Activated CD4-positive, alpha-beta T cell treated with anti-CD3 and anti-CD28 coated beads, Interleukin-2, amount 50 U/mL, for 1 hour (primary cell): ENCODE measurements at regions not wholly inside any gene's neighbourhood (a gene's known extent, or its start where the extent isn't known, plus 50 kb on each side); places are given as distances from the start of the nearest gene placed in this dataset.

ENCODE experiments used
- DNase-seq: peaks from one replicate; pipeline ENCODE4 v3.0.0-alpha.2; 2020

DNA sequence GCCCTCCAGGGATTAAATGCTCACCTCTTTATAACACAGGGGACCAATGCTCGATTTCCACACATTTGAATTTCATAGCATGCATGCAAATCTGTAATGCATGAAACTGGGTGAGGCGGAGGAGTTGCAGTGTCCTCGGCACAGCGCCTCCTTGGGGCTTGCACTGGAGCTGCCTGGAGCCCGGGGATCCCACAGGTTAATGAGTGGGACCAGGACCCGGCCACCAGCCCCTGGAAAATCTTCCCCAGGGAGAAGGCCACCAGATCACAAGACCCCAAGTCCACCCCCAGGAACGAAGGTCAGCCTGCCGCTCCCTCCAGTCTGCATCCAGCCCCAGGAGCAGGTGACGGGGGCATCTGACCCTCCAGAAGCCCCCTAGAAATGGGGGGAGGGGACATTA is 119.1 kb downstream of the MN1 start:
- DNase-seq: no peak

DNA sequence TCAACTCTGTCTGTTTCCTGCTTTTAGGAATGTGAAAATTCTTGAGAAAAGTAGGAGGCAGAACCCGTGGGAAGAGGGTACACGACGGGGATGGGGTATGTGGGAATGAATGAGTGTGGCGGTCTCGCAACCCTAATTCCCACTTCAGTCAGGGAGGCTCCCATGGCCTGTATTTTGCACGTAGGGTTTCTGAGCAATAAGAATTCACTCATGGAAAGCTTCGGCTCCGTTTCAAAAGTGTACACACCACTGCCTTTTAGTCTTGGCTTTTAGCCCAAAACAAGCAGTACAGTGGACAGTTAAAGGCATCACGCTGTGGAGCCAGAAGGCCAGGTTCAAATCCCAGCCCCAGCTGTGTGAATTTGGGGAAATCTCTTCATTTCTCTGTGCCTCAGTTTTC is 116.7 kb downstream of the MN1 start:
- DNase-seq: no peak

DNA sequence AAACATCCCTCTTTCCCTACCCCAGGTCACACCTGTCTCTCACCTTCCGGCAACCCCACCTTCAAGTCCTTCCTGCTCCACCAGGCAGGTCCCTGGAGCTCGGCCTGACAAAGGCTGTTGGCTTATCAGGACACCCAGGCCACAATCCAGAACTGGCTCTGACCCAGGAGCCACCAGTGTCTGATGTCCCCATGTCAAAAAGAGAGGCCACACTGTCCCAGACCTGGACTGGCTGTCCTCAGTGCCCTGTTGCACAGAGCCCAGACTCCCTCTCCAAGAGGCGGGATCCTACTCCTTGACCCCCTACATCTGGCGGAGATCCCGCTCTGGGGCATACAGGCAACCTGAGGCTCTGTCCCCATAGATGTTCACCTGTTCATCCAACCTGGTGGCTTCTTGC is 116.0 kb downstream of the MN1 start:
- DNase-seq: no peak

DNA sequence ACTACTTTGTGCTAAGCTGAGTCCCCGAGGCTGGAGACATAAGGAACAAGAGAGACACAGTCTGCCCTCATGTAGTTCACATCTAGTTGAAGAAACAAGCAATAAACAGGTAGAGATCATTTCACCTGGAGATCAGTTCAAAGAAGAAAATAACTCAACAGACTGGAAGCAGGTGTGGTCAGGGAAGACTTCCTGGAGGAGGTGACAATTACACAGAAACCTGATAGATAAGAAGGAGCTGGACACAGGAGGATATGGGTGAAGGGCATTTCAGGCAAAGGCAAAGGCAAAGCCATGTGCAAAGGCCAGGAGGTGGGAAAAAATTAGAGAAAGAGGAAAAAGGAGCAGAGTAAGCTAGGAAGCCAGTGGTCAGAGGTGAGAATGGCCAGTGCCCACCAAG is 115.6 kb downstream of the MN1 start:
- DNase-seq: no peak

DNA sequence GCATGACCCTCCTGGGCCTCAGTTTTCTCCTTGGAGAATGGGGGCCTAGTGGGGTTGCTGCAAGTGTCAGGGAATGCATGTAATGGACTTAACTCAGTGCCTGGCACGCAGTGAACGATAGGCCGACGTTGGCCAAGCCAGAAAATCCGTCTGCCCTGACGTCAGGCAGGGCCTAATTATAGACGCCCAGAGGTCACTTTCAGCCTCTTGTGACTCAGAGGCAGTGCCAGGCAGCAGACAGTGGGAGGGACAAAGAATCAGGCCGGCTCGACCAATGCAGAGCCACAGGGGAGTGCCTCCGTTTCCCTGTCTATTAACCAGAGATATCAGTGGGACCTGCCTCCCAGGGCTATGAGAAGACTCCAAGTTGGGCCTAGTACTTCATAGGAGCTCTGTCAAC is 115.0 kb downstream of the MN1 start:
- no peak for DNase-seq

GRCh38 chr22:27687984-27688545 is 113.5 kb downstream of the MN1 start:
- DNase-seq: no peak

DNA sequence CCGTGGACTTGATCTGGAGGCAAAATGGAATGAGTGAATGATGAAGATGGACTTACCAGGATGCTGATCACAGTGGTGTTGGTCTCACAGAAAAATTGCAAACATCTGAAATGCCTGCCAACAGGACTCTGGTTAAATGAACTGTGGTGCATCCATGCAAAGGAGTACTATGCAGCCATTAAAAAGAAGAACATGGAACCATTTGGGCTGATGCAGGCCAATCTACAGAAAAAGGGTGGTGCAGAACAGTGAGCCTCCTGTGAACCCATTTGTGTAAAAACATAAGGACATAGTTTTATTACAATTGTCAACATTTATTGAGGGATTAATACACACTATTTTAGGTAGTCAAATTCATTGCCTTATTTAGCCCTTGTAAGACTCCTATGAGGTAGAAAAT is 111.9 kb downstream of the MN1 start:
- DNase-seq: no peak

- DNase-seq: no peak
These were observed 111.0 kb downstream of the MN1 start for GRCh38 chr22:27690599-27690998.

- no peak for DNase-seq
These were observed 109.3 kb downstream of the MN1 start for GRCh38 chr22:27692243-27692642.

GRCh38 chr22:27695925-27696324 is 105.6 kb downstream of the MN1 start:
- no peak for DNase-seq

DNA sequence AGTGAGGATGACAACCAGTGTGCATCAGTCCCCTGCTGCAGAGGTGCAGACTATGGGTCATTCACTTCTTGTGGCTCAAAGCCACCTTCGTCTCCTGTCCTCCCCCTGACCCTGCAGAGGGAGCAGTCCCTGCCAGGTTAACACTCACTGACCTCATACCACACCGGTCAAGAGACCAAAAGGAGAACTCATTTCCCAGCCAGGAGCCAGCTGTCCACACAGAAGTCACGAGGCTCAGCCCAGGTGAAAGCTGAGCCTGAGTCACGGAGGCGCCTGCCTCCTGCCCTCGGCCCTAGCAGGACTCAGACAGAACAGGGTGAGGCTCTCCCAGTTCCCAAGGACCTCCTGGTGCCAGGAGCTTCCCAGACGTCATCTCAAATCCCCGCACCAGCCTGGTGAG is 103.7 kb downstream of the MN1 start:
- DNase-seq: no peak
